HEK293T (cell line): ENCODE measurements at regions not wholly inside any gene's neighbourhood (a gene's known extent, or its start where the extent isn't known, plus 50 kb on each side); places are given as distances from the start of the nearest gene placed in this dataset.

Source experiments
- CTCF ChIA-PET: fragments of 350-600 bp; formaldehyde crosslinking; extraction: SDS; loops from one replicate; lab custom pipeline; 2021; ENCODE audit warnings: antibody characterized with exemption, inconsistent platforms; lab: Yijun Ruan, JAX
- POLR2A ChIA-PET: fragments of 350-600 bp; formaldehyde crosslinking; extraction: SDS; loops from one replicate; lab custom pipeline; 2020; ENCODE audit warnings: antibody characterized with exemption, inconsistent platforms; lab: Yijun Ruan, JAX
- DNase-seq: peaks from one replicate; pipeline ENCODE4 v3.0.0; 2012; ENCODE audit warnings: mixed read lengths; ENCODE audit errors: extremely low spot score
- ARNT ChIP-seq: fragments of 450-650 bp; IDR thresholded peaks from 2 replicates; pipeline ENCODE4 v1.6.1; 2017; ENCODE audit warnings: mild to moderate bottlenecking
- BHLHE40 ChIP-seq: fragments of 450-650 bp; IDR thresholded peaks from 2 replicates; pipeline ENCODE4 v1.6.1; 2016; ENCODE audit warnings: mild to moderate bottlenecking, moderate library complexity, borderline replicate concordance
- CTBP1 ChIP-seq: fragments of 450-650 bp; IDR thresholded peaks from 2 replicates; pipeline ENCODE4 v1.6.1; 2016; ENCODE audit warnings: borderline replicate concordance
- ELF4 ChIP-seq: fragments of 450-650 bp; IDR thresholded peaks from 2 replicates; pipeline ENCODE4 v1.6.1; 2017; ENCODE audit warnings: antibody characterized with exemption
- FOXA1 ChIP-seq: fragments of 450-650 bp; IDR thresholded peaks from 2 replicates; pipeline ENCODE4 v1.6.1; 2016; ENCODE audit warnings: mild to moderate bottlenecking
- FOXK2 ChIP-seq: fragments of 450-650 bp; IDR thresholded peaks from 2 replicates; pipeline ENCODE4 v1.6.1; 2016; ENCODE audit warnings: mild to moderate bottlenecking
- FOXM1 ChIP-seq: fragments of 450-650 bp; IDR thresholded peaks from 2 replicates; pipeline ENCODE4 v1.6.1; 2017; ENCODE audit warnings: mild to moderate bottlenecking, borderline replicate concordance
- HDGF ChIP-seq: fragments of 450-650 bp; IDR thresholded peaks from 2 replicates; pipeline ENCODE4 v1.6.1; 2017; ENCODE audit warnings: antibody characterized with exemption, borderline replicate concordance
- L3MBTL2 ChIP-seq: fragments of 450-650 bp; conservative IDR thresholded peaks from 2 replicates; pipeline ENCODE4 v1.6.1; 2016; ENCODE audit warnings: mild to moderate bottlenecking
- LEF1 ChIP-seq: fragments of 450-650 bp; IDR thresholded peaks from 2 replicates; pipeline ENCODE4 v1.6.1; 2017; ENCODE audit warnings: mild to moderate bottlenecking, borderline replicate concordance
- NFRKB ChIP-seq: fragments of 450-650 bp; IDR thresholded peaks from 2 replicates; pipeline ENCODE4 v1.6.1; 2016; ENCODE audit warnings: mild to moderate bottlenecking, moderate library complexity
- PKNOX1 ChIP-seq: fragments of 450-650 bp; IDR thresholded peaks from 2 replicates; pipeline ENCODE4 v1.6.1; 2016
- SP1 ChIP-seq: fragments of 450-650 bp; IDR thresholded peaks from 2 replicates; pipeline ENCODE4 v1.6.1; 2017
- SUZ12 ChIP-seq: fragments of 450-650 bp; IDR thresholded peaks from 2 replicates; pipeline ENCODE4 v1.6.1; 2016; ENCODE audit warnings: mild to moderate bottlenecking
- TARDBP ChIP-seq: fragments of 450-650 bp; IDR thresholded peaks from 2 replicates; pipeline ENCODE4 v1.6.1; 2016
- ZNF384 ChIP-seq: fragments of 450-650 bp; IDR thresholded peaks from 2 replicates; pipeline ENCODE4 v1.6.1; 2016

- ChIA-PET CTCF (no interaction called here), POLR2A (no interaction called here)
- DNase-seq: no peak
- TF ChIP-seq ELF4 (no peak), L3MBTL2 (no peak), PKNOX1 (no peak), FOXM1 (no peak), SUZ12 (no peak), HDGF (no peak), ZNF384 (no peak), FOXK2 (no peak), NFRKB (no peak), BHLHE40 (no peak), FOXA1 (no peak), TARDBP (no peak), ARNT (no peak), SP1 (no peak), LEF1 (no peak), CTBP1 (no peak)
These were observed 317.6 kb downstream of the ENC1 start for GRCh38 chr5:74322944-74323343.

GRCh38 chr5:74322191-74322590 is 318.3 kb downstream of the ENC1 start:
- CTCF ChIA-PET: no interaction called here
- POLR2A ChIA-PET: no interaction called here
- no peak for DNase-seq
- no peak for TF ChIP-seq FOXA1
- no peak for TF ChIP-seq SUZ12
- no peak for TF ChIP-seq ARNT

GRCh38 chr5:74321326-74321725 is 319.2 kb downstream of the ENC1 start:
- ChIA-PET POLR2A (no interaction called here), CTCF (no interaction called here)
- TF ChIP-seq TARDBP (no peak), SUZ12 (no peak), ZNF384 (no peak)
- DNase-seq: no peak

GRCh38 chr5:74320526-74320925 is 320.0 kb downstream of the ENC1 start:
- POLR2A ChIA-PET: no interaction called here
- no peak for DNase-seq
- TF ChIP-seq L3MBTL2 (no peak), CTBP1 (no peak), FOXM1 (no peak), PKNOX1 (no peak), SP1 (no peak), ARNT (no peak), HDGF (no peak), LEF1 (no peak), ZNF384 (no peak), FOXA1 (no peak), FOXK2 (no peak), NFRKB (no peak), ELF4 (no peak), BHLHE40 (no peak)
- CTCF ChIA-PET: no interaction called here

GRCh38 chr5:74319076-74319475 is 321.5 kb downstream of the ENC1 start:
- no peak for DNase-seq
- ChIA-PET POLR2A (no interaction called here), CTCF (interaction anchor here (0.6 kb wide), 1 partner anchor 47 kb away, joined by 4 read pairs; no protein-coding TSS in a partner anchor)
- TF ChIP-seq L3MBTL2 (no peak), ELF4 (no peak), BHLHE40 (no peak), ARNT (no peak), SP1 (no peak), LEF1 (no peak), SUZ12 (no peak), FOXK2 (no peak), TARDBP (no peak), FOXM1 (no peak)

GRCh38 chr5:74316064-74316603 is 324.4 kb downstream of the ENC1 start:
- no peak for DNase-seq
- CTCF ChIA-PET: interaction anchor here (0.6 kb wide), 1 partner anchor 1246 kb away, joined by 3 read pairs; no protein-coding TSS in a partner anchor
- POLR2A ChIA-PET: no interaction called here
- TF ChIP-seq FOXA1: no peak
- TF ChIP-seq TARDBP: no peak
- TF ChIP-seq ELF4: no peak
- no peak for TF ChIP-seq LEF1
- no peak for TF ChIP-seq FOXK2
- no peak for TF ChIP-seq ZNF384
- TF ChIP-seq NFRKB: no peak
- TF ChIP-seq CTBP1: no peak
- no peak for TF ChIP-seq L3MBTL2
- TF ChIP-seq BHLHE40: no peak
- TF ChIP-seq HDGF: no peak
- TF ChIP-seq SUZ12: no peak
- no peak for TF ChIP-seq PKNOX1
- TF ChIP-seq ARNT: no peak
- TF ChIP-seq FOXM1: no peak
- no peak for TF ChIP-seq SP1
